H1 (cell line): ENCODE measurements at regions not wholly inside any gene's neighbourhood (a gene's known extent, or its start where the extent isn't known, plus 50 kb on each side); places are given as distances from the start of the nearest gene placed in this dataset.

Source experiments
- CTCF ChIA-PET: fragments of 300-600 bp; sonication (Branson Sonifier 250); formaldehyde crosslinking; loops from one replicate; lab custom pipeline; 2021; ENCODE audit not compliant: partially characterized antibody; lab: Charles Lee
- POLR2A ChIA-PET: fragments of 300-600 bp; sonication (Branson Sonifier 250); formaldehyde crosslinking; loops from one replicate; lab custom pipeline; 2021; ENCODE audit warnings: inconsistent platforms; ENCODE audit not compliant: partially characterized antibody; lab: Charles Lee
- DNase-seq, 2 experiments: peaks; one replicate each; pipeline versions ENCODE4 v3.0.0 to v3.0.0-alpha.2; 2010 to 2022; ENCODE audit warnings: low spot score in 2 of 2, low read depth in 1 of 2, mixed read lengths in 1 of 2
- FAIRE-seq: peaks from 2 replicates; lab custom pipeline; 2011; peaks lifted over from hg19 to GRCh38; lab: Jason Lieb, UNC
- H2AFZ ChIP-seq: 2 replicates; pipeline ENCODE4 v1.8.1; 2012; ENCODE audit warnings: low read length, inconsistent platforms
- H2AK5ac ChIP-seq: 2 replicates; pipeline ENCODE4 v1.6.1; 2013; ENCODE audit warnings: low read depth, low read length
- H2BK120ac ChIP-seq: replicated peaks from 2 replicates; pipeline ENCODE3; 2013; ENCODE audit warnings: low read depth, low read length, inconsistent platforms
- H2BK12ac ChIP-seq: 2 replicates; pipeline ENCODE4 v1.6.1; 2013; ENCODE audit warnings: low read depth, low read length
- H2BK15ac ChIP-seq: 2 replicates; pipeline ENCODE4 v1.6.1; 2013; ENCODE audit warnings: low read length
- H2BK20ac ChIP-seq: 2 replicates; pipeline ENCODE4 v1.6.1; 2013; ENCODE audit warnings: low read length
- H2BK5ac ChIP-seq: 2 replicates; pipeline ENCODE4 v1.6.1; 2013; ENCODE audit warnings: low read depth, low read length
- H3K14ac ChIP-seq: 2 replicates; pipeline ENCODE4 v1.6.1; 2013; ENCODE audit warnings: inconsistent platforms; ENCODE audit not compliant: insufficient read length
- H3K18ac ChIP-seq: 2 replicates; pipeline ENCODE4 v1.6.1; 2013; ENCODE audit warnings: low read length; ENCODE audit errors: extremely low read depth
- H3K23ac ChIP-seq: 2 replicates; pipeline ENCODE4 v1.6.1; 2013; ENCODE audit warnings: inconsistent platforms; ENCODE audit not compliant: insufficient read length
- H3K23me2 ChIP-seq: 2 replicates; pipeline ENCODE4 v1.6.1; 2013; ENCODE audit warnings: low read depth, low read length
- H3K27ac ChIP-seq: 2 replicates; pipeline ENCODE4 v1.6.1; 2011; ENCODE audit warnings: low read depth, low read length, inconsistent platforms
- H3K27me3 ChIP-seq, 4 experiments: replicated peaks in 1 of 4; 1 replicate in 1 of 4; 2 replicates in 3 of 4; pipeline versions ENCODE4 v1.6.1 to v1.8.1; 2011 to 2013; ENCODE audit warnings: low read length in 3 of 4, mild to moderate bottlenecking in 3 of 4, inconsistent platforms in 2 of 4, mixed read lengths in 2 of 4, moderate library complexity in 1 of 4; ENCODE audit not compliant: control insufficient read depth in 3 of 4, insufficient read depth in 3 of 4; ENCODE audit errors: extremely low read depth in 1 of 4
- H3K36me3 ChIP-seq, 4 experiments: 2 replicates each; pipeline versions ENCODE4 v1.6.1 to v1.8.1; 2011 to 2013; ENCODE audit warnings: mild to moderate bottlenecking in 4 of 4, low read length in 3 of 4, moderate library complexity in 2 of 4, control low read depth in 1 of 4, inconsistent platforms in 1 of 4; ENCODE audit not compliant: insufficient read depth in 4 of 4, control insufficient read depth in 2 of 4
- H3K4ac ChIP-seq: replicated peaks from 2 replicates; pipeline ENCODE3; 2013; ENCODE audit warnings: low read length, low read depth, mixed read lengths, inconsistent platforms; ENCODE audit not compliant: insufficient read length
- H3K4me1 ChIP-seq, 4 experiments: replicated peaks in 1 of 4; 1 replicate in 1 of 4; 2 replicates in 3 of 4; pipeline versions ENCODE4 v1.6.1 to v1.8.1; 2011 to 2013; ENCODE audit warnings: low read length in 3 of 4, inconsistent platforms in 2 of 4, mixed read lengths in 1 of 4; ENCODE audit not compliant: insufficient read depth in 4 of 4, control insufficient read depth in 3 of 4
- H3K4me2 ChIP-seq, 2 experiments: 2 replicates each; pipeline versions ENCODE4 v1.6.1 to v1.8.1; 2011 to 2013; ENCODE audit warnings: low read depth in 2 of 2, low read length in 2 of 2, control low read depth in 1 of 2, inconsistent platforms in 1 of 2, mild to moderate bottlenecking in 1 of 2; ENCODE audit not compliant: insufficient read depth in 1 of 2
- H3K4me3 ChIP-seq, 4 experiments: fragments of 200-600, 300-600 bp in 1 of 4; sonication (generic), shearing (Covaris generic), sonication (Bioruptor Twin) in 1 of 4; 2 replicates each; pipeline versions ENCODE4 v1.5.1 to v1.8.1; 2011 to 2016; ENCODE audit warnings: low read length in 4 of 4, low read depth in 3 of 4, control low read depth in 2 of 4, inconsistent platforms in 2 of 4, mild to moderate bottlenecking in 2 of 4, mixed read lengths in 1 of 4, moderate library complexity in 1 of 4; ENCODE audit not compliant: insufficient read depth in 2 of 4; ENCODE audit errors: extremely low read depth in 1 of 4
- H3K56ac ChIP-seq: replicated peaks from 2 replicates; pipeline ENCODE3; 2013; ENCODE audit warnings: low read depth, mild to moderate bottlenecking, mixed read lengths, low read length, inconsistent platforms; ENCODE audit not compliant: insufficient read length
- H3K79me1 ChIP-seq: 2 replicates; pipeline ENCODE4 v1.6.1; 2013; ENCODE audit warnings: low read depth, low read length, control low read depth
- H3K79me2 ChIP-seq, 2 experiments: 2 replicates each; pipeline versions ENCODE4 v1.6.1 to v1.8.1; 2012 to 2013; ENCODE audit warnings: low read length in 2 of 2, mild to moderate bottlenecking in 2 of 2, inconsistent platforms in 1 of 2; ENCODE audit not compliant: insufficient read depth in 2 of 2, control insufficient read depth in 1 of 2
- H3K9ac ChIP-seq, 4 experiments: replicated peaks in 1 of 4; 1 replicate in 1 of 4; 2 replicates in 3 of 4; pipeline versions ENCODE4 v1.6.1 to v1.8.1; 2011 to 2013; ENCODE audit warnings: low read depth in 3 of 4, low read length in 3 of 4, control low read depth in 2 of 4, mild to moderate bottlenecking in 2 of 4, moderate library complexity in 2 of 4, inconsistent platforms in 1 of 4; ENCODE audit errors: extremely low read depth in 1 of 4
- H3K9me3 ChIP-seq, 2 experiments: 2 replicates each; pipeline versions ENCODE4 v1.6.1 to v1.8.1; 2012 to 2013; ENCODE audit warnings: mild to moderate bottlenecking in 2 of 2, moderate library complexity in 2 of 2, control low read depth in 1 of 2, inconsistent platforms in 1 of 2, low read depth in 1 of 2, low read length in 1 of 2, mixed read lengths in 1 of 2; ENCODE audit not compliant: insufficient read depth in 2 of 2
- H4K20me1 ChIP-seq, 2 experiments: replicated peaks in 1 of 2; 2 replicates each; pipeline versions ENCODE3 to v1.8.1; 2011 to 2013; ENCODE audit warnings: inconsistent platforms in 2 of 2, low read length in 2 of 2, mild to moderate bottlenecking in 1 of 2; ENCODE audit not compliant: insufficient read depth in 2 of 2, control insufficient read depth in 1 of 2
- H4K5ac ChIP-seq: 2 replicates; pipeline ENCODE4 v1.6.1; 2013; ENCODE audit warnings: low read length, low read depth, mixed read lengths, inconsistent platforms; ENCODE audit not compliant: insufficient read length
- H4K8ac ChIP-seq: 2 replicates; pipeline ENCODE4 v1.8.0; 2013; ENCODE audit warnings: mild to moderate bottlenecking, moderate library complexity, low read length, inconsistent platforms; ENCODE audit not compliant: insufficient read depth; ENCODE audit errors: extremely low read depth
- H4K91ac ChIP-seq: replicated peaks from 2 replicates; pipeline ENCODE3; 2013; ENCODE audit warnings: low read length, mixed read lengths, inconsistent platforms; ENCODE audit not compliant: insufficient read length
- CHD2 ChIP-seq: IDR thresholded peaks from 2 replicates; pipeline ENCODE4 v1.6.1; 2012; ENCODE audit warnings: low read length, improper control_type of control experiment
- FOSL1 ChIP-seq: IDR thresholded peaks from 2 replicates; pipeline ENCODE4 v1.6.1; 2011; ENCODE audit warnings: mild to moderate bottlenecking, low read depth, low read length, moderate library complexity; ENCODE audit not compliant: insufficient read depth
- KDM4A ChIP-seq: IDR thresholded peaks from one replicate; pipeline ENCODE4 v1.7.1; 2012; ENCODE audit warnings: low read depth, mild to moderate bottlenecking, moderate library complexity, low read length, inconsistent platforms; ENCODE audit not compliant: severe bottlenecking
- WGBS, 2 experiments: shearing (Covaris generic) in 1 of 2; methylation state at CpG; one replicate each; pipeline versions ENCODE4 v1.1.6 to v1.1.7; 2013 to 2015; ENCODE audit warnings: low lambda C conversion rate in 2 of 2, mixed read lengths in 2 of 2, inconsistent platforms in 1 of 2, low coverage in 1 of 2, missing lambda C conversion rate in 1 of 2; ENCODE audit not compliant: insufficient replicate concordance in 2 of 2, insufficient coverage in 1 of 2, insufficient read length in 1 of 2; ENCODE audit errors: extremely low coverage in 1 of 2, missing lambda C conversion rate in 1 of 2; 5-methylcytosine and 5-hydroxymethylcytosine counted together

DNA sequence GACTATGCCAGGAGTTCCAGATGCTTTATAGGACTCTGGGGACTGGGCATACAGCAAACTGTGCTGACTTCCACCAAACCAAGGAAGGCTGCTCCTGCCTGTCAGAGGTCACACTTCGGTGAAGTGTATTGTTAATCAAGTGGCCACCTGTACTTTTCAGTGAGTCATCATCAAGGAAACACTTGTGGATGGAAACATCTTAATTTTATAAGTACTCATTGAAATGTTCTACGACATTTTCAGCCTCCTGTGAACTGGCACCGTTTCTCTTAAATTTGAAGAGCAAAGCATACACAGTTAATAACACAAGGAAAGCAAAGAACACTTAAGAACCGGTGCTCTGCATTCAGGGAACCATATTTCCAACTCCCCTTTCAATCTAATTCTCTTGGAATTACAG is 801.7 kb upstream of the DPPA4 start:
- Histone ChIP-seq H3K27me3 (no peaks in the 10 kb centered on the region), H2BK20ac (no peak overlapping the region), H3K36me3 (no peaks in the 10 kb centered on the region), H3K4me3 (no peak overlapping the region), H3K4ac (no peak overlapping the region), H3K23me2 (no peaks in the 10 kb centered on the region), H3K9ac (no peak overlapping the region), H4K5ac (no peak overlapping the region), H3K79me2 (no peaks in the 10 kb centered on the region), H4K20me1 (no peaks in the 10 kb centered on the region), H2AFZ (0 out of 2 replicates have a peak overlapping the region, but pooled peaks have one; percentile 16), H3K27ac (no peak overlapping the region), H2BK120ac (no peak overlapping the region), H4K91ac (no peak overlapping the region), H3K14ac (no peak overlapping the region), H3K18ac (no peak overlapping the region), H2BK12ac (no peak overlapping the region), H3K4me2 (no peak overlapping the region), H2BK5ac (no peak overlapping the region), H3K56ac (no peak overlapping the region), H2AK5ac (no peak overlapping the region), H2BK15ac (no peak overlapping the region), H3K23ac (no peak overlapping the region), H4K8ac (no peak overlapping the region), H3K4me1 (peaks cover 0 to 2% (median 0%) of the 10 kb centered on the region in 4 experiments; a peak in 1 of 7 replicates), H3K79me1 (no peaks in the 10 kb centered on the region), H3K9me3 (no peaks in the 10 kb centered on the region)
- FAIRE-seq (no peak), DNase-seq (no peak)
- CTCF ChIA-PET, result no interaction called here
- POLR2A ChIA-PET, result no interaction called here
- 80% methylated on average over 4 of the region's 4 CpGs; no CpG with 5 or more reads in 1 of the 2 experiments for WGBS, 2 experiments
- TF ChIP-seq CHD2, result no peak
- TF ChIP-seq FOSL1, result no peak
- no peak for TF ChIP-seq KDM4A
